OCI-LY1 (cell line): ENCODE measurements at regions not wholly inside any gene's neighbourhood (a gene's known extent, or its start where the extent isn't known, plus 50 kb on each side); places are given as distances from the start of the nearest gene placed in this dataset.

ENCODE experiments used
- H2AFZ ChIP-seq: fragments of 200-600 bp; sonication (generic), shearing (Covaris generic); 2 replicates; pipeline ENCODE4 v1.6.0; 2014; ENCODE audit warnings: antibody characterized with exemption, mild to moderate bottlenecking, low read length
- H3F3A ChIP-seq: fragments of 200-600 bp; sonication (generic), shearing (Covaris generic); 2 replicates; pipeline ENCODE4 v1.6.0; 2014; ENCODE audit warnings: mild to moderate bottlenecking, antibody characterized with exemption, low read length, moderate library complexity; ENCODE audit not compliant: insufficient read depth
- H3K27ac ChIP-seq: fragments of 200-600 bp; sonication (generic); 2 replicates; pipeline ENCODE4 v1.5.1; 2014; ENCODE audit warnings: low read length, mixed run types, mild to moderate bottlenecking, low read depth; ENCODE audit not compliant: poor library complexity, severe bottlenecking
- H3K27me3 ChIP-seq: fragments of 200-600 bp; sonication (generic); 2 replicates; pipeline ENCODE4 v1.6.0; 2014; ENCODE audit warnings: antibody characterized with exemption, mild to moderate bottlenecking, low read length, moderate library complexity; ENCODE audit not compliant: insufficient read depth
- H3K36me3 ChIP-seq: fragments of 200-600 bp; sonication (generic); 2 replicates; pipeline ENCODE4 v1.6.1; 2014; ENCODE audit warnings: mild to moderate bottlenecking, antibody characterized with exemption, low read length, moderate library complexity, mixed read lengths; ENCODE audit not compliant: insufficient read depth
- H3K4me1 ChIP-seq: fragments of 200-600 bp; sonication (generic); 2 replicates; pipeline ENCODE4 v1.5.1; 2014; ENCODE audit warnings: mild to moderate bottlenecking, low read length, moderate library complexity; ENCODE audit not compliant: insufficient read depth, severe bottlenecking
- H3K4me2 ChIP-seq: fragments of 200-600 bp; sonication (generic), shearing (Covaris generic); 2 replicates; pipeline ENCODE4 v1.6.1; 2014; ENCODE audit warnings: low read length
- H3K4me3 ChIP-seq: fragments of 200-600 bp; sonication (generic); 2 replicates; pipeline ENCODE4 v1.5.1; 2014; ENCODE audit warnings: low read length, low read depth, mild to moderate bottlenecking, mixed read lengths; ENCODE audit not compliant: poor library complexity, severe bottlenecking
- H3K79me2 ChIP-seq: fragments of 200-600 bp; shearing (Covaris generic); 2 replicates; pipeline ENCODE4 v1.6.1; 2016; ENCODE audit warnings: mixed run types, low read length, mixed read lengths; ENCODE audit not compliant: insufficient read depth
- H3K9ac ChIP-seq: fragments of 200-600 bp; sonication (generic), shearing (Covaris generic); 2 replicates; pipeline ENCODE4 v1.6.1; 2014; ENCODE audit warnings: mild to moderate bottlenecking, low read length, mixed read lengths
- H3K9me2 ChIP-seq: fragments of 200-600 bp; sonication (generic), shearing (Covaris generic); 2 replicates; pipeline ENCODE4 v1.6.1; 2014; ENCODE audit warnings: low read depth, mild to moderate bottlenecking, low read length, mixed read lengths
- H3K9me3 ChIP-seq: fragments of 200-600 bp; shearing (Covaris generic); 2 replicates; pipeline ENCODE4 v1.6.1; 2014; ENCODE audit warnings: low read length, mixed read lengths
- H4K20me1 ChIP-seq: fragments of 200-600 bp; sonication (generic), shearing (Covaris generic); 2 replicates; pipeline ENCODE4 v1.6.0; 2016; ENCODE audit warnings: mild to moderate bottlenecking, low read length; ENCODE audit not compliant: insufficient read depth
- EZH2 ChIP-seq: fragments of 200-600 bp; sonication (generic), shearing (Covaris generic); IDR thresholded peaks from 2 replicates; pipeline ENCODE4 v1.8.0; 2017; ENCODE audit warnings: borderline replicate concordance, mixed run types, mild to moderate bottlenecking, antibody characterized with exemption, low read length, moderate library complexity, mixed read lengths
- TF ChIP-seq, protein P1 (sequence below): fragments of 200-600 bp; sonication (generic), shearing (Covaris generic); IDR thresholded peaks from 2 replicates; pipeline ENCODE4 v1.5.1; 2017; ENCODE audit warnings: mild to moderate bottlenecking, antibody characterized with exemption, low read length, moderate library complexity, mixed read lengths

DNA sequence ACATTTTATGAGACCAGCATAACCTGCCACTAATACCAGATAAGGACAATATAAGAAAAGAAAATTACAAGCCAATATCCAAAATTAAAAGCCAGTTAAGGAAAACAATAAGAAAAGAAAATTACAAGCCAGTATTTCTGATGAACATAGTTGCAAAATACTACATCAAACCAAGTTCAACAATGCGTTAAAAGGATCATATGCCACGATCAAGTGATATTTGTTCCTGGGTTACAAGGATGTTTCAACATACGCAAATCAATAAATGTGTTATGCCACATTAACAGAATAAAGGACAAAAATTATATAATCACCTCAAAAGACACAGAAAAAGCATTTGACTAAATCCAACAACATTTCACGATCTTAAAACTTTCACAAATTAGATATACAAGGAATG, 431.9 kb downstream of the ELAVL2 start:
- H3K36me3 ChIP-seq: no peaks in the 10 kb centered on the region
- no peak overlapping the region for H3K9ac ChIP-seq
- H3K27me3 ChIP-seq: no peaks in the 10 kb centered on the region
- no peaks in the 10 kb centered on the region for H3K9me2 ChIP-seq
- H3K4me3 ChIP-seq: no peak overlapping the region
- no peaks in the 10 kb centered on the region for H3K9me3 ChIP-seq
- no peaks in the 10 kb centered on the region for H3K79me2 ChIP-seq
- no peaks in the 10 kb centered on the region for H3K4me1 ChIP-seq
- H3F3A ChIP-seq: no peaks in the 10 kb centered on the region
- no peak overlapping the region for H3K27ac ChIP-seq
- H4K20me1 ChIP-seq: no peaks in the 10 kb centered on the region
- H3K4me2 ChIP-seq: no peak overlapping the region
- TF ChIP-seq, protein P1, sequence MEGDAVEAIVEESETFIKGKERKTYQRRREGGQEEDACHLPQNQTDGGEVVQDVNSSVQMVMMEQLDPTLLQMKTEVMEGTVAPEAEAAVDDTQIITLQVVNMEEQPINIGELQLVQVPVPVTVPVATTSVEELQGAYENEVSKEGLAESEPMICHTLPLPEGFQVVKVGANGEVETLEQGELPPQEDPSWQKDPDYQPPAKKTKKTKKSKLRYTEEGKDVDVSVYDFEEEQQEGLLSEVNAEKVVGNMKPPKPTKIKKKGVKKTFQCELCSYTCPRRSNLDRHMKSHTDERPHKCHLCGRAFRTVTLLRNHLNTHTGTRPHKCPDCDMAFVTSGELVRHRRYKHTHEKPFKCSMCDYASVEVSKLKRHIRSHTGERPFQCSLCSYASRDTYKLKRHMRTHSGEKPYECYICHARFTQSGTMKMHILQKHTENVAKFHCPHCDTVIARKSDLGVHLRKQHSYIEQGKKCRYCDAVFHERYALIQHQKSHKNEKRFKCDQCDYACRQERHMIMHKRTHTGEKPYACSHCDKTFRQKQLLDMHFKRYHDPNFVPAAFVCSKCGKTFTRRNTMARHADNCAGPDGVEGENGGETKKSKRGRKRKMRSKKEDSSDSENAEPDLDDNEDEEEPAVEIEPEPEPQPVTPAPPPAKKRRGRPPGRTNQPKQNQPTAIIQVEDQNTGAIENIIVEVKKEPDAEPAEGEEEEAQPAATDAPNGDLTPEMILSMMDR: no peak
- no peak for TF ChIP-seq EZH2
- H2AFZ ChIP-seq: no peak overlapping the region

DNA sequence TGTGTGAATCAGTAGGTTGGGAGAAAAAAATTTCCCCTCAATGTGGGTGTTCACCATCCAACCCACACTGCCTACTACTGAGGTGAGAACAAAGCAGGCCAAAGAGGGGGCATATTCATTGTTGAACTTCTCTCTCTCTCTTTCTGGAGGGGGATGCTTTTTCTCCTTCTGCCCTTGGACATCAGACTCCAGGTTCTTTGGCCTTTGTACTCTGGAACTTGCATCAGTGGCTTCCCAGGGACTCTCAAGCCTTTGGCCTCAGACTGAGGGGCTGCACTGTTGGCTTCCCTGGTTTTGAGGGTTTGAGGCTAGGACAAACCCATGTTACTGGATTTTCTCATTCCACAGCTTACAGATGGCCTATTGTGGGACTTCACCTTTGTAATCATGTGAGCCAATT, 417.2 kb downstream of the ELAVL2 start:
- no peaks in the 10 kb centered on the region for H3K4me1 ChIP-seq
- H3K27ac ChIP-seq: no peak overlapping the region
- no peaks in the 10 kb centered on the region for H3K79me2 ChIP-seq
- no peaks in the 10 kb centered on the region for H3K9me2 ChIP-seq
- H3F3A ChIP-seq: no peaks in the 10 kb centered on the region
- no peaks in the 10 kb centered on the region for H3K27me3 ChIP-seq
- no peak overlapping the region for H3K4me2 ChIP-seq
- no peak for TF ChIP-seq EZH2
- TF ChIP-seq, protein P1: no peak
- no peak overlapping the region for H2AFZ ChIP-seq
- no peaks in the 10 kb centered on the region for H4K20me1 ChIP-seq
- H3K4me3 ChIP-seq: no peak overlapping the region
- H3K9ac ChIP-seq: no peak overlapping the region
- H3K9me3 ChIP-seq: no peaks in the 10 kb centered on the region
- H3K36me3 ChIP-seq: no peaks in the 10 kb centered on the region

DNA sequence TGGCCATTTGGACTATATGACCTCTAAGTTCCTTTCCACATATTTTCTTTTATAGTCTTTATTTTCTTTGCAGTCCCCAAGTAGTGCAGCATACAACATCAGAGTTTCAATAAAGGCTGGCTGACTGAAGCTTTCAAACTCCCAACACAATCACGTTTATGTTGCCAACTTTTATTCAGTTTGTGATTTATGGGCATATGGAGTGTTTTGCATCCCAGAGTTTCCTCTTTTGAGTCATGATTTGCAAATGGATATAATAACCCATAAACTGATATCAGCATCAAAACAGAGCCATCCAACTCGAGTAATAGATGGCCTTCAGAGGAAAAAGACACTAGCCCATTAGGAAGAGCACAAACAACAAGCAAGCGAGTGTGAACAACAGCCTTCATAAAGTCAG, 414.0 kb downstream of the ELAVL2 start:
- Histone ChIP-seq H3F3A (no peaks in the 10 kb centered on the region), H3K4me1 (no peaks in the 10 kb centered on the region), H3K79me2 (no peaks in the 10 kb centered on the region), H3K9ac (no peak overlapping the region), H3K27ac (no peak overlapping the region), H3K9me2 (no peaks in the 10 kb centered on the region), H3K27me3 (no peaks in the 10 kb centered on the region), H4K20me1 (no peaks in the 10 kb centered on the region), H3K9me3 (no peaks in the 10 kb centered on the region), H3K4me3 (no peak overlapping the region), H3K4me2 (no peak overlapping the region), H3K36me3 (no peaks in the 10 kb centered on the region), H2AFZ (no peak overlapping the region)
- TF ChIP-seq EZH2: no peak
- TF ChIP-seq, protein P1: no peak
